BE2C (cell line): ENCODE measurements at regions not wholly inside any gene's neighbourhood (a gene's known extent, or its start where the extent isn't known, plus 50 kb on each side); places are given as distances from the start of the nearest gene placed in this dataset.
"Not testable (repeated sequence)": the region's sequence is repeated elsewhere in the genome, so short reads cannot be mapped to it uniquely, and the experiment has no call there.

Source experiments
- DNase-seq: peaks from one replicate; pipeline ENCODE4 v3.0.0-alpha.2; 2020
- H3K27me3 ChIP-seq: fragments of 250-450 bp; sonication (Bioruptor Pico); 2 replicates; pipeline ENCODE4 v1.5.1; 2020; ENCODE audit warnings: mild to moderate bottlenecking
- H3K36me3 ChIP-seq: fragments of 250-450 bp; sonication (Bioruptor Pico); 2 replicates; pipeline ENCODE4 v1.5.1; 2020; ENCODE audit warnings: mild to moderate bottlenecking
- H3K4me1 ChIP-seq: fragments of 250-450 bp; sonication (Bioruptor Pico); 2 replicates; pipeline ENCODE4 v1.5.1; 2020
- H3K4me3 ChIP-seq: 2 replicates; pipeline ENCODE4 v1.5.1; 2011; ENCODE audit warnings: low read depth, low read length
- H3K9me3 ChIP-seq: fragments of 250-450 bp; sonication (Bioruptor Pico); 2 replicates; pipeline ENCODE4 v1.5.1; 2020
- CTCF ChIP-seq: IDR thresholded peaks from 2 replicates; pipeline ENCODE4 v1.5.1; 2012; ENCODE audit warnings: mild to moderate bottlenecking, low read depth, low read length

GRCh38 chr12:60211244-60211643 is 615.4 kb downstream of the SLC16A7 start:
- no peak for DNase-seq
- Histone ChIP-seq H3K4me3 (no peak overlapping the region), H3K4me1 (no peaks in the 10 kb centered on the region), H3K27me3 (no peaks in the 10 kb centered on the region), H3K9me3 (no peaks in the 10 kb centered on the region; the same call in 1 of the 2 replicates), H3K36me3 (no peaks in the 10 kb centered on the region)
- no peak for TF ChIP-seq CTCF

DNA sequence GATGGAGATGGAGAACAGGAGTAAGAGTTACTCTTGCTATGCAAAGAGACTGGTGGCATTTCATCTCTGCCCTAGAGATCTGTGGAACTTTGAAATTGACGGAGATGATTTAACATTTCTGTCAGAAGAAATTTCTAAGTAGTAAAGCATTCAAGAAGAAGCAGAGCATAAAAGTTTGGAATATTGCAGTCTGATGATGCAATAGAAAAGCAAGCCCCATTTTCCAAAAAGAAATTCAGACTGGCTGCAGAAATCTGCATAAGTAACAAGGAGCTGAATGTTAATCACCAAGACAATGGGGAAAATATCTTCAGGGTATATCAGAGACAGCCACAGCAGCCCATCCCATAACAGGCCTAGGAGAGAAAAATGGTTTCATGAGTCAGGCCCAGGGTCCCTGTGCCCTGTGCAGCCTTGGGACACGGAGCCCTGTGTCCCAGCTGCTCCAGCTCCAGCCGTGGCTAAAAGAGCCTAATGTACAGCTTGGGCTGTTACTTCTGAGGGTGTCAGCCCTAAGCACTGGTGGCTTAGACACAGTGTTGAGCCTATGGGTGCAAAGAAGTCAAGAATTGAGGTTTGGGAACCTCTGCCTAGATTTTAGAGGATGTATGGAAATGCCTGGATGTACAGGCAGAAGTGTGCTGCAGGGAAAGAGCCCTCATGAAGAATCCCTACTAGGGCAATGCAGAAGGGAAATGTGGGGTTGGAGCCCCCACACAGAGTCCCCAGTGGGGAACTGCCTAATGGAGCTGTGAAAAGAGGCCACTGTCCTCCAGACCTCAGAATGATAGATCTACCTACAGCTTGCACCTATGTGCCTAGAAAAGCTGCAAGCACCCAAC is 616.6 kb downstream of the SLC16A7 start:
- Histone ChIP-seq H3K4me3 (no peak overlapping the region), H3K27me3 (no peaks in the 10 kb centered on the region), H3K36me3 (no peaks in the 10 kb centered on the region), H3K4me1 (no peaks in the 10 kb centered on the region), H3K9me3 (no peaks in the 10 kb centered on the region; the same call in 1 of the 2 replicates)
- no peak for TF ChIP-seq CTCF
- DNase-seq, result no peak

DNA sequence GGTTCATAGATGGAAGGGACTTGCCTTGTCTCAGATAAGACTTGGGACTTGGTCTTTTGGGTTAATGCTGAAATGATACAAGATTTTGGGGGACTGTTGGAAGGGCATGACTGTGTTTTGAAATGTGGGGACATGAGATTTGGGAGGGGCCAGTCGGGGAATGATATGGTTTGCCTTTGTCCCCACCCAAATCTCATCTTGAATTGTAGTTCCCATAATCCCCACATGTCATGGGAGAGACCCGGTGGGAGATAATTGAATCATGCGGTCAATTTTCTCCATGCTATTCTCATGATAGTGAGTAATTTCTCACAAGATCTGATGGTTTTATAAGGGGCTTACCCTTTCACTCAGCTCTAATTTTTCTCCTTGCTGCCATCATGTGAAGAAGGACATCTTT is 617.4 kb downstream of the SLC16A7 start:
- H3K4me3 ChIP-seq, H3K27me3 ChIP-seq, DNase-seq: not testable (repeated sequence)

GRCh38 chr12:60216226-60216625 is 620.4 kb downstream of the SLC16A7 start:
- no peak for DNase-seq
- H3K27me3 ChIP-seq, result no peaks in the 10 kb centered on the region
- no peak overlapping the region for H3K4me3 ChIP-seq
- H3K9me3 ChIP-seq, result no peaks in the 10 kb centered on the region
- TF ChIP-seq CTCF, result no peak
- H3K36me3 ChIP-seq, result no peaks in the 10 kb centered on the region
- no peaks in the 10 kb centered on the region for H3K4me1 ChIP-seq

More for the DNA sequence above, 617.4 kb downstream of the SLC16A7 start:
- H3K36me3 ChIP-seq, H3K4me1 ChIP-seq, H3K9me3 ChIP-seq: not testable (repeated sequence)

- Histone ChIP-seq H3K4me1 (no peaks in the 10 kb centered on the region), H3K27me3 (no peaks in the 10 kb centered on the region), H3K9me3 (no peaks in the 10 kb centered on the region; the same call in 1 of the 2 replicates), H3K4me3 (no peak overlapping the region), H3K36me3 (no peaks in the 10 kb centered on the region)
- no peak for TF ChIP-seq CTCF
- no peak for DNase-seq
These were observed 627.4 kb downstream of the SLC16A7 start for GRCh38 chr12:60223242-60223641.

DNA sequence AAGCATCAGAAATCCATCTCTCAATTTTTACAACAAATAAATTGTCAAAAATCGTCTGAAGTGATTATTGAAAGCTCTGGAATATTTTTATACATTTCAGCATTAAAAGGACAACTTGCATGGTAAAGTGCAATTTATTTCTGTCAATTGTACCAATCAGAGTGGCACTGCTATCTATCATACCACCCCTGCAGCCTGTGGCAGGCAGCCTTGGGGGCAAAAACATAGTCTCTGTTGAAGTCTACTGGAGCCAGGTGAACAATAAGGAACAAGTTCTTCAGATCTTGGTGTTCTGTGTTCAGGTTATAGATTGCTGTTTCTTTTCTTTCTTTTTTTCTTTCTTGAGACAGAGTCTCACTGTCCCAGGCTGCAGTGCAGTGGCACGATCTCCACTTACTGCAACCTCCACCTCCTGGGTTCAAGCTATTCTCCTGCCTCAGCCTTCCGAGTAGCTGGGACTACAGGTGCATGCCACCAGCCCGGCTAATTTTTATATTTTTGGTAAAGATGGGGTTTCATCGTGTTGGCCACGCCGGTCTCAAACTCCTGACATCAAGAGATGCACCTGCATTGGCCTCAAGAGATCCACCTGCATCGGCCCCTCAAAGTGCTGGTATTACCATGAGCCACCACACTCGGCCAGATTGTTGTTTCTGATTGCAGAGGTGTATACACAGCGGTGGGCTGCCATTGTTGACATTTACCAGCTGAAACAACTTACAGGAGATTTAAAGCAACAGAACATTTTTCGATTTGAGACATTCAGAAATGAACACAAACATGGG is 629.6 kb downstream of the SLC16A7 start:
- DNase-seq, result no peak
- no peaks in the 10 kb centered on the region for H3K27me3 ChIP-seq
- H3K4me1 ChIP-seq, result no peaks in the 10 kb centered on the region
- H3K4me3 ChIP-seq, result no peak overlapping the region
- H3K9me3 ChIP-seq, result no peaks in the 10 kb centered on the region; the same call in 1 of the 2 replicates
- H3K36me3 ChIP-seq, result no peaks in the 10 kb centered on the region
- no peak for TF ChIP-seq CTCF
